ENCODE measurements at regions not wholly inside any gene's neighbourhood (a gene's known extent, or its start where the extent isn't known, plus 50 kb on each side); places are given as distances from the start of the nearest gene placed in this dataset.

DNA sequence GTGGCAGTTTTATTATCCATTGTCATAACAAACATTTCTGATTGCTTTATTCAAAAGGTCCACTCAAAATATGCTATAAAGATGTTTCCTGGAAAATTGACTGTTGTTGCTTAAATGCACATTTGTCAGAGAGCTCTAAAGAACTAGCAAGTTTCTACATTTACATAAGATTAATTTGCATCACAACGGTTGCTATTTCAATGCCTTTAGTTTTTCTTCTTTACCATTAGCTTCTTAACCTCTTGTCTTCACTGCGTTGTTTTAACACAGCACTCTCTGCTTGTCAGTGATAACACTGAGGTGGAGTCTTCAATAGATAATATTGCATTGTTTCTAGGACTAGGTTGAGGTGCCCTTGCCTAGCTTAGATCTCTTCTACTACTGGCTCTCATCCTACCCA, 76.7 kb upstream of the GALNT7 start:
- no peak for TF ChIP-seq MAX (IDR thresholded peaks at IDR 0.05)
- TF ChIP-seq SRF (IDR thresholded peaks at IDR 0.05; ENCODE audit: low read depth), result no peak
- TF ChIP-seq, protein P1, sequence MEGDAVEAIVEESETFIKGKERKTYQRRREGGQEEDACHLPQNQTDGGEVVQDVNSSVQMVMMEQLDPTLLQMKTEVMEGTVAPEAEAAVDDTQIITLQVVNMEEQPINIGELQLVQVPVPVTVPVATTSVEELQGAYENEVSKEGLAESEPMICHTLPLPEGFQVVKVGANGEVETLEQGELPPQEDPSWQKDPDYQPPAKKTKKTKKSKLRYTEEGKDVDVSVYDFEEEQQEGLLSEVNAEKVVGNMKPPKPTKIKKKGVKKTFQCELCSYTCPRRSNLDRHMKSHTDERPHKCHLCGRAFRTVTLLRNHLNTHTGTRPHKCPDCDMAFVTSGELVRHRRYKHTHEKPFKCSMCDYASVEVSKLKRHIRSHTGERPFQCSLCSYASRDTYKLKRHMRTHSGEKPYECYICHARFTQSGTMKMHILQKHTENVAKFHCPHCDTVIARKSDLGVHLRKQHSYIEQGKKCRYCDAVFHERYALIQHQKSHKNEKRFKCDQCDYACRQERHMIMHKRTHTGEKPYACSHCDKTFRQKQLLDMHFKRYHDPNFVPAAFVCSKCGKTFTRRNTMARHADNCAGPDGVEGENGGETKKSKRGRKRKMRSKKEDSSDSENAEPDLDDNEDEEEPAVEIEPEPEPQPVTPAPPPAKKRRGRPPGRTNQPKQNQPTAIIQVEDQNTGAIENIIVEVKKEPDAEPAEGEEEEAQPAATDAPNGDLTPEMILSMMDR (IDR thresholded peaks at IDR 0.05 in 2 of 3, conservative IDR thresholded peaks at IDR 0.05 in 1 of 3; ENCODE audit: borderline replicate concordance in 1 of 3, insufficient read depth in 1 of 3, low read depth in 2 of 3, low read length in 2 of 3), result no peak
- TF ChIP-seq POLR2A (IDR thresholded peaks at IDR 0.05; ENCODE audit: borderline replicate concordance, extremely low read depth, insufficient read depth, insufficient read length), result no peak
- TF ChIP-seq YY1 (IDR thresholded peaks at IDR 0.05; ENCODE audit: extremely low read depth, insufficient replicate concordance, low read depth, low read length), result no peak
- no peak for TF ChIP-seq TCF7L2 (IDR thresholded peaks at IDR 0.05; ENCODE audit: borderline replicate concordance, extremely low read depth, insufficient read depth, insufficient read length)
- TF ChIP-seq EZH2 (IDR thresholded peaks at IDR 0.05), result no peak
- TF ChIP-seq REST (IDR thresholded peaks at IDR 0.05; ENCODE audit: low read depth), result no peak
- TF ChIP-seq, protein P2, sequence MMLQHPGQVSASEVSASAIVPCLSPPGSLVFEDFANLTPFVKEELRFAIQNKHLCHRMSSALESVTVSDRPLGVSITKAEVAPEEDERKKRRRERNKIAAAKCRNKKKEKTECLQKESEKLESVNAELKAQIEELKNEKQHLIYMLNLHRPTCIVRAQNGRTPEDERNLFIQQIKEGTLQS (IDR thresholded peaks at IDR 0.05), result no peak
- TF ChIP-seq EZH2phosphoT487 (IDR thresholded peaks at IDR 0.05; ENCODE audit: borderline replicate concordance), result no peak
- no peak for TF ChIP-seq SIN3A (IDR thresholded peaks at IDR 0.05; ENCODE audit: low read depth)
- TF ChIP-seq FOSL1 (IDR thresholded peaks at IDR 0.05; ENCODE audit: low read depth), result no peak
- no peak for TF ChIP-seq EGR1 (IDR thresholded peaks at IDR 0.05; ENCODE audit: low read depth)
- no peak for TF ChIP-seq ZNF274 (IDR thresholded peaks at IDR 0.05; ENCODE audit: low read depth, low read length)
